Stimulated activated CD4-positive, alpha-beta T cell treated with anti-CD3 and anti-CD28 coated beads, Interleukin-1b, Interleukin-23, amount 100 ng/mL, for 24 hours (primary cell): ENCODE measurements at regions not wholly inside any gene's neighbourhood (a gene's known extent, or its start where the extent isn't known, plus 50 kb on each side); places are given as distances from the start of the nearest gene placed in this dataset.
"Not testable (repeated sequence)": the region's sequence is repeated elsewhere in the genome, so short reads cannot be mapped to it uniquely, and the experiment has no call there.

ENCODE experiments used
- DNase-seq, 4 experiments: peaks; one replicate each; pipeline ENCODE4 v3.0.0-alpha.2; 2020; ENCODE audit warnings: low read depth in 4 of 4, low spot score in 1 of 4

DNA sequence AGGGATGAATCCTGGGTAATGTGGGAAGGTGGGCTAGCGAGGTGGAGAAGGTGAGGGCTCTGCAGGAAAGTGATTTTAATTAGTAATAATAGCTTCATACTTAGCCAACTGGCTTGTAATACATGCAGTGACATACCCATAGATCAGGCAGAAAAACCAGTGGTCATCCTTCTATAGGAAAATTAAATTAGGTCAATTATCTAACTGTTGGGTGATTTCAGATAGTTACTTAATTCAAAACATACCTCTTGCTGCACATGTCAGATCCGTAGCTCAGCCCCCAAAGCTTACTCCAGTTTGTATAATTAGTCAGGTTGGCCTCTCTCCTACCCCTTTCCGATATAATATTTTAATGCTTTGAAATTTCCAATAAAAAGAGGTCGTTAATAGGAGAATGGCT, 137.0 kb downstream of the TMEM114 start:
- DNase-seq = no peak

DNA sequence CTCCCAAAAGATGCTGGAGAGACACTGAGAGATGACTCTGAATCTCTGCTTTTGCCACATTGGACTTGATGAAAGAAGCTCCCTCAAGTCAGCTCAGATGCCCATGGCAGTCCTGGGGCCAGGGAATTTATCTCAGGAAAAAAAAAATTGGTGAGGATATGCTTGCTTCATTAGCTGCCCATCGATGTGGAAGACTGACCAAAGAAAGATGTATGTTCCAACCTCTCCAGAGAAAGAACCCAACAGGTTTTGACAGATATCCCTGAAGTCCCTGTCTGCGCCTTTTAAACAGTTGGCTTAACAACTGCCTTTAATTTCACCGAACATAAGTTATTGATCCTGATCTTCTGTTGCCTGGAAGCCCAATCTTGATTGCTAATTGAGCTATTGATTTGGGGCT, 137.4 kb downstream of the TMEM114 start:
- DNase-seq = no peak

DNA sequence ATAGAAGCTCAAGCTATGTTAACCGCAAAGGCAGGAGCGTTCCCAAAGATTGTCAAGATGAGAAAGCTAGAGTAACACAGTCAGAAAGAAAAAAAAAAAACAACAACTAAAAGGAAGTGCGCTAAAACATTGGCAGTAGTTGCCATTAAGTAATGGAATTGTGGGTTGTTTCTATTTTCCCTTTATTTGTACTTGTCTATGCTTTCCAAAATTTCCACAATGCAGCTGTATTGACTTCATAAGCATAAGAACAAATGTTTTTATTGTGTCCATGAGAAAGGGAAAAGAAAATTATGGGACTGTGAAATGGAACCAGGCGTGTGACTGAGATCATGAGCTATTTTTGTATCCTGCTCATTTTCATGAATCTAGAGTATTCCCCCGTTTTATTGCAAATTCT, 153.4 kb downstream of the TMEM114 start:
- DNase-seq = no peak

DNA sequence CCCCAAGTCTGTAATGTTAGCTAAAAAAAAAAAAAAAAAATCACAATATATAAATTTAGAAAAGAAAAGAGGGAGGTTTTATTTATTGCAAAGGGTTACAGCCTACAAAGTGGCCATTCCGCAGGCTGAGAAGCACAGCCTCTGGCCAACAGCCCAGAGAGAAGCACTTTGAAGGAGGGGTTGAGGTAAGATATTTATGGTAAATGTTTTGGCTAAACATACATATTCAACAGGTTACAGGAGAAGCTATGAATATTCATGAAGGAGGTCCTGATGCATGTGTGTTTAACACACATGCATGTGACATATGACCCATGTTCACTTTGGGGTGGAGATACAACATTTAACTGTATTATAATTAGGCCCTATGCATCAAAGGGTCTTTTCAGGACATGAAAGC, 158.5 kb downstream of the TMEM114 start:
- no peak for DNase-seq

DNA sequence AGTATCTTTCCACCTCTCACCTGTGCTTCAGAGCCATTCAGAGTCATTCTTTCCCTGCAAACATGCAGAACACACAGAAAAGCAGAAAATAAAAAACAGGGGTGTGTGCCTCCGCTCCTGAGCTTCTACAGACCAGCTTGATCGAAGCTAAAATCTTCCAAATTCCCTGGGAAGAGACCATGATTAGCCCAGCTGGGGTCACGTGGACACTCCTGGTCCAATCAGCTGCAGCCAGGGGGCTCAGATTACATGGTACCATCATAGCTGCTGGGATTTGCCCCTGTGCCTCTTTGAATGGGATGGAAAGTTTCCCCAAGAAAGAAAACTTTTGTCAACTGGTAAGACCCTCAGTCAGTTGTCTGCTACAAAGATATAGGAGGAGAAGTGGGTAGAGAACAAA, 159.9 kb downstream of the TMEM114 start:
- no peak for DNase-seq

DNA sequence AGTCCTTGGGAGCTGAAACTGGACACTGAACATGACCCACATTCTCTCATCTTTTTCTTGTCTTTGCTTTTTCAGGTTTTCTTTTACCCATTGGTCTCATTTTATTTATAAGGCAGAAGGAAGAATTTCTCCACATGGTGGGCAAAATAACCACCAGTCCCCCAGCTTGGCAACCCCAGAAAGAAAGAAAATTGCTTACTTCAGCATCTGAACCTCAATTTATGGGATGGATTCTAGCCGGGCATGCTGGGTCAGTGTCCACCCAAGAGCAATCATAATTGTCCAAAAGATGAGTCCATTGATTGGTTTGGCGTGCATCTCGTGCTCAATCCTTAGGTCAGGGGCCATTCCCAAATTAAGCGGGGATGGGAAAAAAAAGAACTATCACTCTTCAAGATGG, 163.7 kb downstream of the TMEM114 start:
- DNase-seq = no peak

DNA sequence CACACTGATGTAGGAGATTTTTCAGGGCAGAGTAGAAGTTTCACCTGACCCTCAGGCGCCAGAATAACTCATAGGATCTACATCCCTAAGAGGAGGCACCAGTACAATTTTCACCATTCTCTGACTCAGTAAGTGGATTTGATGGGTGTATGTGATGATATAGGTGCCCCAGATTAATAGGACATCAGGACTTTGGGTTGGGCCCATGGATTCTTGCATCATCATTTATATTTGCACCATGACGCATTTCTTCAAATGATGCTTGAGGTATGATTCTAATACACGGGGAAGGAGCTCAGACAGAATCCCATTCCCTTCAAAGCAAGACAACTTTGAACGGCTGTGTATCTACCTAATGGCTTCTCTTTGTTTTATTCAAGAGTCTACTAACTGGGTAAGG, 173.2 kb downstream of the TMEM114 start:
- no peak for DNase-seq

DNA sequence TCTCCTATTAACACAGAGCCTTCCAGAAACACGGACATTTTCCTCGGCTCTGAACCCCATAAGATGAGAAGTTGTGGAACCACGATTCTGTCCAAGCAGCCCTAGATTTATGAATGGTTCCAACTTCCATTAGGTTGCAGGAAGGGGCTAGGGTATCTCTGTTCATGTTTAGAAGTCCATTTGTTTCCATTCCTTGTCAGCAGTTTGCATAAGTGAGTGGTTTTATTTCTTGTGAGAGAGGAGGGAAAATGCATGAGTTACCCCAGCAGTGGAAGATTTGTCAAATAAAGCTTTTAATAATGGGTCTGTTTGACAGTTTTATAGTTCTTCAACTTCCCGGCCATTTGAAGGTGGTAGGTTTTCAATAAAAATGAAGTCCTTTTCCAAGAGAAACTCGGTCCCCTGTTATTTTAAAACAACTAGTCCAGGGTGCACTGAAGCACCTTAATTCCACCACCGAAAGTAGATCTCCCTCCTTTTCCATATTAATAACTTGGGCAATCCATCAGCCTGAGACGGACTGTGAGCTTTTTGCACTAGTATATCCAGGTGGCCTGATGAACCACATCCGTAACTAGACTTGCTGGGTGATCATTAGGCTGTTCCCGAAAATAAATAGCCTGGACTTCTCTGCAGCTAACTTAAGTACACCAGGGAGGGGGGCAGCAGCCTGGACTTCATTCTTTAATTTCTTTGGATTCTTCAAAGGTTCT, 181.3 kb downstream of the TMEM114 start:
- DNase-seq = no peak

DNA sequence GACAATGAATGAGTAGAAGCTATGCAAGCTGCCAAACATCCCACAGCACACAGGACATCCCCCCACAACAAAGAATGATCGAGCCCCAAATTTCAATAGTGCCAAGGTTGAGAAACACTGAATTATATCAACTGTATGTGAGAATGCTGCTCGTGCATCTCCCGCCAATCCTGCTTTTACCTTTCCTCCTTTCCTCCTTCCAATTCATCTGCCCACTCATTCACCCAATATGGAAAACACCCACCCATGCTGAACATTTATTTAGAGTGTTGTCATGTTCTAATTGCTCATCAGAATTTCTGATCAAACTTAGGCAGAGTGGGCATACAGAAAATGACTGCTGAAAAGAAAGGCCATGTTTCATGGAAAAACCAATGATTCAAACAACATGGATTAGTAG, 183.0 kb downstream of the TMEM114 start:
- no peak for DNase-seq

DNA sequence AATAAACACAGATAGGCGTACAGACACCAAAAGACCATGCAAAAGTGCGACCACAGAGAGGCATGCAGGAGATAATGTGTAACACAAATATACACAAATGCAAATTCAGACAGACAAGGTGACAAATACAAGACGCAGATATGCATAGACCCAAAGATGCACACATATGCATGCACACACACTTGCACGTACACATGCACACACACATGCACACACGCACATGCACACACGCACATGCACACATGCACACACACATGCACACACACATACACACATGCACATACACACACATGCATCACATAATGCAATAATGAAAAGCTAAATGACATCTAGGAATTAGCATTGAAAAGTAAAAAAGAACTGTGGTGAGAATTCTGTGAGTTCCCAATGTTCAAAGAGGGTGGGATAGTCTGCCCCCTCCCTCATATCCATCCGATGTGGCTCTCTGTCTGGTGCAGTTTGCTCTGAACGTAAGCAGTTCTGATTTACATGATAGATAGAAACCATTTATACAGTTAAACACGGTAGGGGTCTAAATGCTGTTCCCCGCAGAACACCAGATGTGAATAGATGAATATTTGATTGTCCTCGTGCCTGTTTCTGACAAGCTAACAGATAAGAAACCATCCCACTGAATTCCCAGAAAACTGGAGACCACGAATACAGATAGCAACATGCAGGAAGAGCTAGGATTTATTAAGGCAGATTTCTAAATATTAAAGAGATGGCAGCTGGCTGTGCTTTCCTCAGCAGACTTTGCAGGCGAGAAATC, 186.1 kb downstream of the TMEM114 start:
- no peak for DNase-seq

DNA sequence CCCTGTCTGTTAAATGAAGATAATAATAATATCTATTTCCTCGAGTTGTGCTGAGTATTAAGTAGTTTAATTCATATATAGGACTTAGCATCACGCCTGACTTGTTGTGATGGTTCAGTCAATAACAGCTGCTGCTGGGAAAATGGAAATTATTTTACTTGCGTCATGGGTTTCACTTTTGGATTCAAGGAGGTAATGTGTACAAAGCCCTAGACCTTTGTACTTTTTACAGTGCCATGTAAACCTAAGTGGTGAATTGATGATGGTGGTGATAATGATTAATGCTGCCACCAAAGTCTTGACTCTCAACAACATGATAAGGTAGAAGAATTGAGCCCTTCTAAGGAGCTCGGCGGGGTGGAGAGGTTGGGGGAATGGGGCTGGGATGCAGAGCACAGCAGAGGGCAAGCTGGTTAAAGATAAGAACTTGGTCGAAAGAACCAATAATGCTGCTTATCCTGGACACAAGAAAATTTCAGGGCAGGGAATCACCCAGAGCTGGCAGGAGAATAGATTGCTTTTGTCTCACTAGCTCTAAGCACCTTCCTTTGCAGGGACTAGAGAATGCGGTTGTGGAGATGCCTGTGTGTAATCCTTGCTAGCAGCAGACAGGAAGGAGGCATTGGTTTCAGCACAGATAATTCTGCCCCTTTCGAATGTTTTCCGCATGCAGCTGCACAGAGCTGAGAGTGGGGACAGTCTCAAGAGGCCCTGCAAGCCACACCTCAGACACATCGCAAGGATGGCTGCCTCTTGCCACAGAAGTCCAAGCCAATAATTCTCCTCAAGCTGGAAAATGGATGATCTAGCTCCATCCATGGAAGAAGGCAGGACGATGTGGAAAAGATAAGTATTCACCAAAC, 187.1 kb downstream of the TMEM114 start:
- DNase-seq = no peak

DNA sequence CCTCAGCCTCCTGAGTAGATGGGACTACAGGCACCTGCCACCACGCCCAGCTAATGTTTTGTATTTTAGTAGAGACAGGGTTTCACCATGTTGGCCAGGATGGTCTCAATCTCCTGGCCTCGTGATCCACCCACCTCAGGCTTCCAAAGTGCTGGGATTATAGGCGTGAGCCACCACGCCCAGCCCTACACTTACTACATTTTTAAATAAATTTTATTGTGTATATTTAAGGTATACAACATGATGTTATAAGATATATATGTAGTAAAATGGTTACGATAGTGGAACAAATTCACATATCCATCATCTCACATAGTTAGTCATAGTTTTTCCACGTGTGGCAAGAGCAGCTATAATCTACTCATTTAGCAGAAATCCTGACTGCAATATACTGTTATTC, 189.6 kb downstream of the TMEM114 start:
- DNase-seq = not testable (repeated sequence)

DNA sequence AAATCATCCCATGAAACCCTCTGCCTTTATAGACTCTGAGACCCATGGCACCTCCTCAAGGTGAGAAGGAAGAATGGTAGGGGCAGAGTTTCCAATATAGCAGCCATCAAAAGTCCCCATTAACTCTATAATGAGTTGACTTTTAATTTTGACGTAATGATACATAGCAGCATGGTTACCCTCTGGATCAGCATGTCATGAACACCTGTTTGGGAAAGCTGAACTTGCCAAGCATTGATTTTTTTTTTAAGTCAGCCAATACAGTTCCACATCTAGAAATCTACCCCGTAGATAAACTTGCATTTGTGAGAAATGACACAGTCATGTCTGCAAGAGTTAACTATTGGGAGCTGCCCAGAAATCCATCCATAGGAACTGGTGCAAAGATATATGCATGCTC, 191.8 kb downstream of the TMEM114 start:
- no peak for DNase-seq

DNA sequence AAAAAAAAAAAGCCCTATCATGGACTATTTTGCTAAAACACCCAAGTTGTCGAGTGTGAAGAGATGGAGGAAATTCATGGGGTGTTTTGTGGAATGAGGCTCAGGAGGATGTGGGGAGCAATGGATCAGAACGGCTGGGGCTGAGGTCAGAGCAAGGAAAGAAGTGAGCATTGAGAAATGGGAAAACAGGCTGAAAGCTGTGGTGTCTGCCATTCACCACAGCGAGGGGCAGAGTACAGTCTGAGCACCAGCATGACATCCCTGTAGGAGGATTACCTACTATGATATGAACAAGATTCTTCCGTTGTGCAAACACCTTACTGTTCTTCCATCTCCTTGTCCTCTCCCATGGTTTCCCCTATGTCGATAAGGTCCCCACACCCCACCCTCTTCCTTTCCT, 193.1 kb downstream of the TMEM114 start:
- DNase-seq = no peak

DNA sequence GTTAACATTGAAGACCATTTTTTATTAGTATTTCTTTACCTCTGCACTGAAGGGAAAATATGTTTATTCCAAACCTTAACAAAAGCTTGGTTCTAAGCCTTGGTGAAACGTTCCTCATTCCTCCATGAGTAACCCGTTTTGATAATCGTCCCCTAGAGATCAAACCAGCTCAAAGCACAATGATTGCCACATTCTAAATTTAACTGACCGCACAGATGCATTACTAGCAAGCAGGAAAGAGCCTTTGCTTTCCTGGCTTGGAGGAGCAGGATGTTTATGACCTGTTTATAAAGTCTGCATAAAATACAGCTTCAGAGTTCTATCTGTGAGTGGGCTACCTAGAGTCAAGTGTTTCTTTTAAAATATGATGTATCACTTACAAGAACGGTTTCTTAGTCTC, 193.8 kb downstream of the TMEM114 start:
- DNase-seq = no peak

DNA sequence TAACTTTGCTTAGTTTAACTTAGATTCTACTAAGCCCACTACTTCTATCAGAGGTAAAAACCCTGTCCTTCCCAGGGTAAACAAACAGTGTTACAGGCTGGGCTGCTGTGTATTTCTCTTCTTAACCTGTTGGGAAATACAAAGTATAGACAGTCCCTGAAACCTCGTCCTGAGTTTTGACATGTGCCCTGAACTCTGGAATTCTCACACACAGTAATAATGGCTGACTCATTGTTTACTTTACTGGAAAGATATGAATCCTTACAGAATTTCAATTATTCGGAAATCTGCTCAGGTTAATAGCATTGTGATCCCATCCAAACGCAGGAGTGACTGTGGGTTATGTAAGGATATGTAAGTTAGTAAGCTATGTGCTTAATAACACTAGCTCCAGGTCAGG, 199.1 kb downstream of the TMEM114 start:
- no peak for DNase-seq

DNA sequence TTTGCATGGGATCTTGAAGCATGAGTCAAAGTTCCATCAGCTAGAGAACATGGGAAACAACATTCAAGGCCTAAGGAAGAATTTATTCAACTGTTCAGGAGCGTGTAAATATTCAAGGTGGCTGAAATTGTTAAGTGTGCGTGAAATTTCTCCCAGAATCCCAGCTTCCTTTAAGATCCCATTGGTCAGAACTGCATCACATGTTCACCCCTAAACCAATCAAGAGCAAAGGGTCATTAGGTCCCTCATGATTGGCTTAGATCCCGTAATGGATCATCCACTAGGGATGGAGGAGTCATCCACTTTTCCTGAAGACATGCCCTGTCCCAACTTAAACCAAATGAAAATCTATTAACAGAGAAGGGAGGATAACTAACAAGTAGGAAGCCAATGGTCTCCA, 201.6 kb downstream of the TMEM114 start:
- no peak for DNase-seq

DNA sequence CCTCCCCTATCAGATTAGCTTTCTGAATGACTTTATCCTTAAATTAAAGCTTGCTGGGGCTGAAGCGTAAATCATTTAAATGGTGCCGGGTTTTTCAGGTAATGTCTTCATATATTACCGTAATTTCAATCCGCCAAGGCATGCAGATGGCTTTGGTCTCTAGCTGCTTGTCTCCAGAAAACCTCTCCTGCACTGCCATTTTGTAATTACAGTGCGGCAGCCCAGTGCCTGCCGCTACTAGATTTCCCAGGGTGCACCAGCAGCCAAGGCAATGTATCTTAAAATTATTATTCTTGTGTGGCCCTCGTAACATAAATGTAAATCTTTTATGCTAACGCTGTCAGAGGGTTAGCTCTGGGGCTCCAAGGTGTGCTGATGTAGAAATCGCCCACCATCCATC, 208.5 kb downstream of the TMEM114 start:
- DNase-seq = no peak

DNA sequence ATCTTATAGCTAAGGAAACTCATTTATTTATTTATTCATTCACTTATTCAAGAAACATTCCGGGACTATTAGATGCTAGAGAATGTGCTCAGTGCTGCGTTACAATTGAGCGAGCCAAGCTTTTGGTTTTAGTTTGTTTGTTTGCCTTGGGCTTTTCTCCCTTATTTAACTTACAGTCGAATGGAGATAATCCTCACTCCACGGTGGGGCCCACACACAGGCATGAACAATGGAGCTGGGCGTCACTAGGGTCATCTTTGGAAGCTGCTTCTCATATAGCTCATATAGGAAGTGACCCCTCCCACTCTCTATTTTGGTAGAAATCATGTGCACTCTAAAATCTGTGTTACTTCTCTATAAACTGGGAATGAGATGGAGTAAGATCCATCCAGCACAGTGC, 210.0 kb downstream of the TMEM114 start:
- DNase-seq = no peak

DNA sequence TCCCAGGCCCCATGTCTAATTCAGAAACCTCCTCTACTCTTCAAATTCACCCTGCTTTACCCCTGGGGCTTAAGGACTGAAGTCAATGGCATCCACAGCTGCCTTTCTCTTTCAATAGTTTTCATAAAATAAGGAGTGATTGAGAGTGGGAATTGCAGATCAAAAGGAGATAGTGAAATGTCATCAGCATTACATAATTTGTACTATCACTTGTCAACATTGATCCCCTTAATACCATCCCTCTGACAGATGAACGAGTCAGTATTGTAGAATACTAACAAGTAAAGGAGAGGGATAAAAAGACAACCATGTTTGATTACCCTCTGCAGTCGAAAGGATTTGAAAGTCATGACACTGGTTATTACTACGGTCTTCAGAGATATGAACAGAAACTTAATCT, 212.4 kb downstream of the TMEM114 start:
- DNase-seq = no peak

DNA sequence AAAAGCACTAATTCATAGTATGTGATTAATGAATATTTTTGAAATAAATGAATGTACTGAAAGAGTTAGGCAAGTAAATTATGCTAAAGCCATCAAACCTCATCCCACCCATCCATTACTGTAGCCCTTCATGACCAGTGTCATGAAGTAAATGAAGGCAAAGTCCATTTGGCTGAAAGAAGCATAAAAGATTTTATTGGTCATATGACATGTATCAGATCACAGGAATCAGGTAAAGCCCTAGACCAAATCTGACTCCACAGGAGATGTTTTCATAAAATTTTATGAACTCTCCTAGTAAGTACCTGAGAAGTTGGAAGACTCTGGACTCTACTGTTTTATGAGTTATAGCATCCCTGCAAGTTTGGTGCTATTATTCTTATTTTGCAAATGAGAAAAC, 213.5 kb downstream of the TMEM114 start:
- DNase-seq = no peak

DNA sequence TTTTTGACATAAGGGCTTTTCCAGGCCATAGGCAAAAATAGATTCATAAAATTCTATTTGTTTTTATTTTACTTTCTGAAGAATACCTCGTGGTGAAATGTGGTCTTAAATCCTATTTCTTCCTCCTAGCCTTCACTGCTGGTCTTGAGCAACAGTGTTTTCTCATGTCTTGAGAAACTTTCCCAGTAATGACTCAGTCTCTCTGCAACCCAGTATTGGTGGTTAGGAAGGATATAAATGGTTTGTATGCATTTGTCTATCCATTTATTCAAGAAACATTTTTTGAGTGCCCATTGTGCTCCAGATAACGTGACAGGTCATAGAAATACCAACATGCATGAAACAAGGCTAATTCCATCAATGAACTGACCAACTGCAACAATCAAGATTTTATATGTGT, 213.9 kb downstream of the TMEM114 start:
- no peak for DNase-seq
